HCT116 (cell line): ENCODE measurements at regions not wholly inside any gene's neighbourhood (a gene's known extent, or its start where the extent isn't known, plus 50 kb on each side); places are given as distances from the start of the nearest gene placed in this dataset.

Experiments used
- ATAC-seq: fragments of 200-7000 bp; cut with Tn5 transposase; 2 replicates; pipeline ENCODE4 v1.9.1; 2020; ENCODE audit warnings: mild to moderate bottlenecking, moderate library complexity
- BruUV-seq: library from RNA; stranded (reverse); fragments of 400-500 nt; replicated peaks from 2 replicates; lab custom pipeline; 2021; lab: Mats Ljungman, UMichigan
- CTCF ChIA-PET: fragments of 300-600 bp; sonication (Branson Sonifier 250); formaldehyde crosslinking; loops from one replicate; lab custom pipeline; 2021; ENCODE audit warnings: antibody characterized with exemption; lab: Charles Lee
- POLR2A ChIA-PET: fragments of 300-600, 350-600 bp; sonication (Branson Sonifier 250); formaldehyde crosslinking; loops from one replicate; lab custom pipeline; 2021; ENCODE audit warnings: antibody characterized with exemption; lab: Charles Lee
- RAD21 ChIA-PET, 2 experiments: fragments of 300-600 bp; sonication (Branson Sonifier 250); formaldehyde crosslinking; loops; one replicate each; lab custom pipeline; 2023; ENCODE audit warnings: low total read pairs in 2 of 2; ENCODE audit not compliant: uncharacterized antibody in 2 of 2, unreplicated experiment in 2 of 2, low non-redundant PET in 1 of 2; lab: Charles Lee
- DNase-seq: peaks from one replicate; pipeline ENCODE4 v3.0.0-alpha.2; 2010; ENCODE audit warnings: low read depth, low spot score
- H2AFZ ChIP-seq: fragments of 200-600 bp; shearing (Covaris generic), sonication (generic); 2 replicates; pipeline ENCODE4 v1.6.1; 2017; ENCODE audit warnings: low read depth, mixed run types, mixed read lengths, antibody characterized with exemption, low read length; ENCODE audit not compliant: poor library complexity, severe bottlenecking
- H3K27ac ChIP-seq: 2 replicates; pipeline ENCODE4 v1.5.1; 2012; ENCODE audit warnings: low read depth, low read length
- H3K27me3 ChIP-seq: fragments of 200-600 bp; sonication (generic); 2 replicates; pipeline ENCODE4 v1.6.1; 2016; ENCODE audit warnings: mixed run types, low read length, mixed read lengths; ENCODE audit not compliant: insufficient read depth
- H3K36me3 ChIP-seq, 2 experiments: fragments of 200-500 bp in 1 of 2; fragments of 200-600 bp in 1 of 2; sonication (Bioruptor generic) in 1 of 2; sonication (generic) in 1 of 2; 2 replicates each; pipeline versions ENCODE4 v1.5.1 to v1.6.1; 2014 to 2016; ENCODE audit warnings: low read length in 2 of 2, inconsistent platforms in 1 of 2, mixed read lengths in 1 of 2, mixed run types in 1 of 2; ENCODE audit not compliant: insufficient read depth in 2 of 2, control insufficient read depth in 1 of 2
- H3K4me1 ChIP-seq, 2 experiments: fragments of 200-600 bp in 1 of 2; sonication (generic) in 1 of 2; 2 replicates each; pipeline versions ENCODE4 v1.5.1 to v1.6.1; 2012 to 2017; ENCODE audit warnings: low read length in 2 of 2, inconsistent platforms in 1 of 2, mild to moderate bottlenecking in 1 of 2, mixed read lengths in 1 of 2, mixed run types in 1 of 2, moderate library complexity in 1 of 2; ENCODE audit not compliant: insufficient read depth in 2 of 2, control insufficient read depth in 1 of 2
- H3K4me2 ChIP-seq: fragments of 200-600 bp; sonication (generic); 2 replicates; pipeline ENCODE4 v1.6.1; 2017; ENCODE audit warnings: mixed run types, low read length, mixed read lengths
- H3K4me3 ChIP-seq, 2 experiments: fragments of 200-600 bp in 1 of 2; sonication (generic) in 1 of 2; replicated peaks in 1 of 2; 2 replicates each; pipeline ENCODE4 v1.5.1; 2011 to 2016; ENCODE audit warnings: low read length in 2 of 2, control low read depth in 1 of 2, low read depth in 1 of 2, mild to moderate bottlenecking in 1 of 2, mixed read lengths in 1 of 2, mixed run types in 1 of 2
- H3K79me2 ChIP-seq: fragments of 200-600 bp; sonication (generic); 2 replicates; pipeline ENCODE4 v1.6.1; 2017; ENCODE audit warnings: mild to moderate bottlenecking, mixed run types, low read length, moderate library complexity, mixed read lengths; ENCODE audit not compliant: insufficient read depth
- H3K9ac ChIP-seq: fragments of 200-600 bp; sonication (generic); 2 replicates; pipeline ENCODE4 v1.6.1; 2016; ENCODE audit warnings: low read length, mixed read lengths
- H3K9me2 ChIP-seq: fragments of 200-600 bp; sonication (generic), shearing (Covaris generic); 2 replicates; pipeline ENCODE4 v1.6.1; 2017; ENCODE audit warnings: mixed run types, mild to moderate bottlenecking, moderate library complexity; ENCODE audit not compliant: insufficient read depth
- H3K9me3 ChIP-seq, 2 experiments: fragments of 200-500 bp in 1 of 2; fragments of 200-600 bp in 1 of 2; sonication (Bioruptor generic) in 1 of 2; sonication (generic) in 1 of 2; 2 replicates each; pipeline ENCODE4 v1.6.1; 2014 to 2017; ENCODE audit warnings: low read length in 2 of 2, mixed read lengths in 2 of 2, inconsistent platforms in 1 of 2, low read depth in 1 of 2, mild to moderate bottlenecking in 1 of 2, mixed run types in 1 of 2, moderate library complexity in 1 of 2; ENCODE audit not compliant: control insufficient read depth in 1 of 2, insufficient read depth in 1 of 2
- H4K20me1 ChIP-seq: fragments of 200-600 bp; sonication (generic), shearing (Covaris generic); 2 replicates; pipeline ENCODE4 v1.6.1; 2017; ENCODE audit warnings: mixed run types, mild to moderate bottlenecking, moderate library complexity; ENCODE audit not compliant: insufficient read depth
- ATF3 ChIP-seq: IDR thresholded peaks from 2 replicates; pipeline ENCODE4 v1.6.1; 2012
- CEBPB ChIP-seq: IDR thresholded peaks from 2 replicates; pipeline ENCODE4 v1.6.1; 2012; ENCODE audit warnings: low read depth
- CTCF ChIP-seq, 3 experiments: fragments of 200-600 bp in 1 of 3; sonication (generic) in 1 of 3; IDR thresholded peaks in 2 of 3; conservative IDR thresholded peaks in 1 of 3; 2 replicates each; pipeline ENCODE4 v1.5.1; 2012 to 2017; ENCODE audit warnings: low read depth in 2 of 3, low read length in 2 of 3, antibody characterized with exemption in 1 of 3, borderline replicate concordance in 1 of 3, control low read depth in 1 of 3, mild to moderate bottlenecking in 1 of 3, mixed read lengths in 1 of 3, mixed run types in 1 of 3, moderate library complexity in 1 of 3; ENCODE audit not compliant: insufficient read depth in 1 of 3
- ELF1 ChIP-seq: IDR thresholded peaks from 2 replicates; pipeline ENCODE4 v1.6.1; 2012; ENCODE audit warnings: low read depth, borderline replicate concordance
- EZH2phosphoT487 ChIP-seq: fragments of 200-600 bp; IDR thresholded peaks from 2 replicates; pipeline ENCODE4 v1.6.1; 2018; ENCODE audit warnings: antibody characterized with exemption, borderline replicate concordance
- FOSL1 ChIP-seq: IDR thresholded peaks from 2 replicates; pipeline ENCODE4 v1.6.1; 2012; ENCODE audit warnings: low read depth
- POLR2A ChIP-seq: IDR thresholded peaks from 2 replicates; pipeline ENCODE4 v1.7.0; 2011; ENCODE audit warnings: borderline replicate concordance; ENCODE audit not compliant: insufficient read depth, insufficient read length; ENCODE audit errors: extremely low read depth
- SP1 ChIP-seq: IDR thresholded peaks from 2 replicates; pipeline ENCODE4 v1.6.1; 2012; ENCODE audit warnings: low read depth
- YY1 ChIP-seq: IDR thresholded peaks from 2 replicates; pipeline ENCODE4 v1.6.1; 2011; ENCODE audit warnings: low read length, low read depth, moderate library complexity, mild to moderate bottlenecking; ENCODE audit not compliant: insufficient replicate concordance; ENCODE audit errors: extremely low read depth
- ZBTB33 ChIP-seq: IDR thresholded peaks from 2 replicates; pipeline ENCODE4 v1.6.1; 2011; ENCODE audit warnings: mild to moderate bottlenecking, low read length, moderate library complexity; ENCODE audit not compliant: insufficient replicate concordance; ENCODE audit errors: extremely low read depth
- ZFX ChIP-seq: fragments of 450-650 bp; IDR thresholded peaks from 2 replicates; pipeline ENCODE4 v1.6.1; 2017
- ZNF274 ChIP-seq: fragments of 200-500 bp; sonication (Bioruptor generic); IDR thresholded peaks from 2 replicates; pipeline ENCODE4 v1.6.1; 2014; ENCODE audit warnings: mild to moderate bottlenecking, low read depth, low read length, inconsistent platforms
- intact Hi-C: fragments of 100-400 bp; cut with micrococcal nuclease; formaldehyde crosslinking; loops from 2 replicates; pipeline ENCODE4 v1.10.0; 2022

GRCh38 chr7:156509216-156509615 is 131.4 kb upstream of the RNF32 start:
- Histone ChIP-seq H3K4me3 (no peak overlapping the region), H3K4me2 (no peak overlapping the region), H4K20me1 (no peaks in the 10 kb centered on the region), H2AFZ (no peak overlapping the region), H3K27ac (no peak overlapping the region), H3K9me3 (no peaks in the 10 kb centered on the region), H3K79me2 (no peaks in the 10 kb centered on the region), H3K9ac (no peak overlapping the region)
- RAD21 ChIA-PET: no interaction called here
- no TSS peak for BruUV-seq
- ATAC-seq: no peak
- no peak for TF ChIP-seq EZH2phosphoT487
- TF ChIP-seq, all 23 proteins: peak for 0
- Histone ChIP-seq H3K36me3 (no peaks in the 10 kb centered on the region), H3K4me1 (no peaks in the 10 kb centered on the region), H3K27me3 (peaks cover 6% of the 10 kb centered on the region), H3K9me2 (no peaks in the 10 kb centered on the region)
- intact Hi-C loops: no loop called here
- ChIA-PET POLR2A (no interaction called here), CTCF (no interaction called here)
- DNase-seq: no peak

- Histone ChIP-seq H4K20me1 (no peaks in the 10 kb centered on the region), H3K4me3 (no peak overlapping the region), H3K4me1 (no peaks in the 10 kb centered on the region), H3K27me3 (peaks cover 6% of the 10 kb centered on the region), H3K9me2 (no peaks in the 10 kb centered on the region), H3K9me3 (no peaks in the 10 kb centered on the region), H2AFZ (no peak overlapping the region), H3K4me2 (no peak overlapping the region), H3K79me2 (no peaks in the 10 kb centered on the region), H3K36me3 (no peaks in the 10 kb centered on the region), H3K9ac (no peak overlapping the region), H3K27ac (no peak overlapping the region)
- BruUV-seq: no TSS peak
- DNase-seq: no peak
- intact Hi-C loops: no loop called here
- no peak for ATAC-seq
- ChIA-PET RAD21 (no interaction called here), CTCF (no interaction called here), POLR2A (no interaction called here)
- TF ChIP-seq FOSL1: no peak
- TF ChIP-seq ATF3: no peak
- TF ChIP-seq CTCF (IDR thresholded peaks at IDR 0.05 in 2 of 3, conservative IDR thresholded peaks at IDR 0.05 in 1 of 3; ENCODE audit: borderline replicate concordance in 1 of 3, insufficient read depth in 1 of 3, low read depth in 2 of 3, low read length in 2 of 3): no peak
- no peak for TF ChIP-seq POLR2A
- no peak for TF ChIP-seq CEBPB
- TF ChIP-seq ZNF274: no peak
- TF ChIP-seq ZBTB33: no peak
- no peak for TF ChIP-seq SP1
- TF ChIP-seq YY1: no peak
- no peak for TF ChIP-seq ZFX
- no peak for TF ChIP-seq ELF1
- TF ChIP-seq, all 23 proteins: peak for 0
Observed at GRCh38 chr7:156505876-156506275, 134.7 kb upstream of the RNF32 start.
